DMS114 treated with DMSO at 0.1 percent for 48 hours (cell line): ENCODE measurements at regions not wholly inside any gene's neighbourhood (a gene's known extent, or its start where the extent isn't known, plus 50 kb on each side); places are given as distances from the start of the nearest gene placed in this dataset.
"Not testable (repeated sequence)": the region's sequence is repeated elsewhere in the genome, so short reads cannot be mapped to it uniquely, and the experiment has no call there.

Experiments
- DNase-seq: peaks from one replicate; lab custom pipeline; 2025; ENCODE audit not compliant: unreplicated experiment; lab: John Stamatoyannopoulos, UW

- no peak for DNase-seq
Measured at GRCh38 chr18:73043211-73043610, 175.4 kb upstream of the NETO1 start.

- no peak for DNase-seq
Measured at GRCh38 chr18:73040247-73040646, 172.5 kb upstream of the NETO1 start.

- DNase-seq = no peak
Measured at GRCh38 chr18:73038336-73038735, 170.5 kb upstream of the NETO1 start.

GRCh38 chr18:73023975-73024374 is 156.2 kb upstream of the NETO1 start:
- no peak for DNase-seq

- DNase-seq = no peak
Measured at GRCh38 chr18:73009691-73010090, 141.9 kb upstream of the NETO1 start.

- no peak for DNase-seq
Measured at GRCh38 chr18:73007915-73008308, 140.1 kb upstream of the NETO1 start.

GRCh38 chr18:73007195-73007914 is 139.6 kb upstream of the NETO1 start:
- no peak for DNase-seq

- no peak for DNase-seq
Measured at GRCh38 chr18:73006331-73006730, 138.5 kb upstream of the NETO1 start.

- DNase-seq = no peak
Measured at GRCh38 chr18:73004260-73004659, 136.5 kb upstream of the NETO1 start.

- no peak for DNase-seq
Measured at GRCh38 chr18:72999971-73000607, 132.3 kb upstream of the NETO1 start.

- DNase-seq = no peak
Measured at GRCh38 chr18:72995558-72995957, 127.8 kb upstream of the NETO1 start.

GRCh38 chr18:72993250-72993649 is 125.5 kb upstream of the NETO1 start:
- no peak for DNase-seq

GRCh38 chr18:72991379-72991778 is 123.6 kb upstream of the NETO1 start:
- DNase-seq = no peak

- DNase-seq = not testable (repeated sequence)
Measured at GRCh38 chr18:72987570-72987969, 119.8 kb upstream of the NETO1 start.

GRCh38 chr18:72986103-72986502 is 118.3 kb upstream of the NETO1 start:
- no peak for DNase-seq

GRCh38 chr18:72985686-72986085 is 117.9 kb upstream of the NETO1 start:
- DNase-seq = no peak

- DNase-seq = no peak
Measured at GRCh38 chr18:72984290-72984689, 116.5 kb upstream of the NETO1 start.

GRCh38 chr18:72973841-72974240 is 106.1 kb upstream of the NETO1 start:
- DNase-seq = no peak

GRCh38 chr18:72965616-72966015 is 97.8 kb upstream of the NETO1 start:
- no peak for DNase-seq

- not testable (repeated sequence) for DNase-seq
Measured at GRCh38 chr18:72958195-72958594, 90.4 kb upstream of the NETO1 start.

- no peak for DNase-seq
Measured at GRCh38 chr18:72948439-72948838, 80.7 kb upstream of the NETO1 start.

- no peak for DNase-seq
Measured at GRCh38 chr18:72942766-72943165, 75.0 kb upstream of the NETO1 start.

GRCh38 chr18:72940986-72941385 is 73.2 kb upstream of the NETO1 start:
- no peak for DNase-seq
